GM12875 (cell line): ENCODE measurements at regions not wholly inside any gene's neighbourhood (a gene's known extent, or its start where the extent isn't known, plus 50 kb on each side); places are given as distances from the start of the nearest gene placed in this dataset.

Experiments
- H3K4me3 ChIP-seq: one replicate; pipeline ENCODE4 v1.5.1; 2011; ENCODE audit warnings: low read depth, low read length, control low read depth
- CTCF ChIP-seq: IDR thresholded peaks from 2 replicates; pipeline ENCODE4 v1.5.1; 2011; ENCODE audit warnings: low read depth, mild to moderate bottlenecking, control low read depth, inconsistent platforms, low read length, moderate library complexity, borderline replicate concordance; ENCODE audit not compliant: insufficient read depth

- TF ChIP-seq CTCF: no peak
Measured at GRCh38 chr9:89822996-89823395, 218.2 kb downstream of the GADD45G start.

GRCh38 chr9:89825669-89826068, 220.9 kb downstream of the GADD45G start:
- TF ChIP-seq CTCF: no peak
- H3K4me3 ChIP-seq: no peak overlapping the region

More at GRCh38 chr9:89822996-89823395, 218.2 kb downstream of the GADD45G start:
- H3K4me3 ChIP-seq: no peak overlapping the region

GRCh38 chr9:89826186-89826585, 221.4 kb downstream of the GADD45G start:
- TF ChIP-seq CTCF: no peak
- no peak overlapping the region for H3K4me3 ChIP-seq

- H3K4me3 ChIP-seq: no peak overlapping the region
- TF ChIP-seq CTCF: no peak
Measured at GRCh38 chr9:89829346-89829745, 224.5 kb downstream of the GADD45G start.

- no peak overlapping the region for H3K4me3 ChIP-seq
- no peak for TF ChIP-seq CTCF
Measured at GRCh38 chr9:89835666-89836065, 230.9 kb downstream of the GADD45G start.

GRCh38 chr9:89837162-89837933, 232.5 kb downstream of the GADD45G start:
- H3K4me3 ChIP-seq: no peak overlapping the region
- no peak for TF ChIP-seq CTCF

- no peak overlapping the region for H3K4me3 ChIP-seq
- TF ChIP-seq CTCF: no peak
Measured at GRCh38 chr9:89837934-89838310, 233.1 kb downstream of the GADD45G start.
